Mesothelial cell of epicardium (in vitro differentiated cells): ENCODE measurements at regions not wholly inside any gene's neighbourhood (a gene's known extent, or its start where the extent isn't known, plus 50 kb on each side); places are given as distances from the start of the nearest gene placed in this dataset.

ENCODE experiments used
- DNase-seq, 2 experiments: peaks; one replicate each; pipeline ENCODE4 v3.0.0; 2021; ENCODE audit warnings: low spot score in 2 of 2; ENCODE audit not compliant: unreplicated experiment in 2 of 2
- H3K27ac Mint-ChIP-seq: 2 replicates; pipeline ENCODE4 v1.8.0; 2021; ENCODE audit warnings: mixed read lengths
- H3K27me3 Mint-ChIP-seq: 2 replicates; pipeline ENCODE4 v1.8.0; 2021; ENCODE audit warnings: low read depth, mixed read lengths
- H3K36me3 Mint-ChIP-seq: 2 replicates; pipeline ENCODE4 v1.8.0; 2021; ENCODE audit warnings: mixed read lengths
- H3K4me1 Mint-ChIP-seq: 2 replicates; pipeline ENCODE4 v1.8.0; 2021; ENCODE audit warnings: mixed read lengths
- H3K4me3 Mint-ChIP-seq: 2 replicates; pipeline ENCODE4 v1.8.0; 2021; ENCODE audit warnings: mild to moderate bottlenecking, moderate library complexity, mixed read lengths
- H3K9me3 Mint-ChIP-seq: 2 replicates; pipeline ENCODE4 v1.8.0; 2021; ENCODE audit warnings: mixed read lengths
- CTCF ChIP-seq: fragments of 200-600 bp; sonication (generic); IDR thresholded peaks from one replicate; pipeline ENCODE4 v1.5.0; 2021; ENCODE audit warnings: antibody characterized with exemption; ENCODE audit not compliant: unreplicated experiment

- Mint-ChIP-seq H3K9me3 (peaks cover 42% of the 10 kb centered on the region), H3K4me3 (no peak overlapping the region), H3K4me1 (no peaks in the 10 kb centered on the region)
Observed at GRCh38 chr4:4962928-4963327, 56.3 kb downstream of the CYTL1 start.

More at GRCh38 chr4:4962928-4963327, 56.3 kb downstream of the CYTL1 start:
- Mint-ChIP-seq H3K36me3 (peaks cover 4% of the 10 kb centered on the region), H3K27ac (no peak overlapping the region), H3K27me3 (peaks cover 2% of the 10 kb centered on the region)
- TF ChIP-seq CTCF: no peak
- DNase-seq: no peak
